PC-3 (cell line): ENCODE measurements at regions not wholly inside any gene's neighbourhood (a gene's known extent, or its start where the extent isn't known, plus 50 kb on each side); places are given as distances from the start of the nearest gene placed in this dataset.

Source experiments
- CTCF ChIP-seq: fragments of 300-600 bp; sonication (generic); conservative IDR thresholded peaks from 2 replicates; pipeline ENCODE4 v1.5.1; 2017; ENCODE audit warnings: antibody characterized with exemption, low read depth, mild to moderate bottlenecking, low read length
- EZH2 ChIP-seq: fragments of 300-600 bp; sonication (generic); IDR thresholded peaks from one replicate; pipeline ENCODE4 v1.6.1; 2017; ENCODE audit warnings: antibody characterized with exemption, mild to moderate bottlenecking, low read length; ENCODE audit not compliant: unreplicated experiment
- EZH2phosphoT487 ChIP-seq: fragments of 300-600 bp; sonication (generic); IDR thresholded peaks from 2 replicates; pipeline ENCODE4 v1.6.1; 2018; ENCODE audit warnings: mild to moderate bottlenecking, antibody characterized with exemption, low read length, borderline replicate concordance

- TF ChIP-seq CTCF (no peak), EZH2phosphoT487 (no peak), EZH2 (no peak)
Observed at GRCh38 chr4:99715286-99715685, 57.7 kb upstream of the C4orf54 start.
